Esophagus squamous epithelium (tissue), 4 donors: ENCODE measurements at regions not wholly inside any gene's neighbourhood (a gene's known extent, or its start where the extent isn't known, plus 50 kb on each side); places are given as distances from the start of the nearest gene placed in this dataset.
"Not testable (repeated sequence)": the region's sequence is repeated elsewhere in the genome, so short reads cannot be mapped to it uniquely, and the experiment has no call there.

Source experiments
- CTCF ChIP-seq, 6 experiments: fragments of 450-650 bp in 4 of 6; fragments of 200-600 bp in 2 of 6; sonication (generic) in 2 of 6; IDR thresholded peaks; one replicate each; pipeline ENCODE4 v1.5.1; 2016 to 2019; ENCODE audit warnings: antibody characterized with exemption in 6 of 6, mild to moderate bottlenecking in 4 of 6, moderate library complexity in 4 of 6
- POLR2A ChIP-seq, 4 donors: fragments of 450-650 bp; IDR thresholded peaks; one replicate each; pipeline ENCODE4 v1.6.1; 2017; ENCODE audit warnings: antibody characterized with exemption in 4 of 4, mild to moderate bottlenecking in 4 of 4, moderate library complexity in 3 of 4

DNA sequence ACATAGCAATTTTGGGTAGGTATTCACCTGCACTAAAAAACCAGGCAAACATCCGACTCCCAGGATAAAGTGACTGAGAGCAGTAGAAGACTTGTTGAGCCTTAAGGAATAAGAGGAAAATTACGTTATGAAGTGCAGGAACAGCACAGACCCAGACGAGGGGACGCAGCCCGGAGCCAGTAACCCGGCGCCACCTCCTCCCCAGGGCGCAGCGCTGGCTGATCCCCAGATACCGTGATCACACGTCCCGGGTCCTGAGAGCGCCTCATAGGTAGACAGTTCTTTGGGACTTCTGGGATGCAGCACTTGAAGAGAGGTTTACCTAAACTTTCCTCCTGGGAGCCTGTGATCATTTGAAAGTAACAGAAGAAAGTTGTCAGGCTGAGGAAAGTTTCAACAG lies 1379.7 kb downstream of the CDH12 start:
- not testable (repeated sequence) for TF ChIP-seq CTCF, POLR2A (IDR thresholded peaks at IDR 0.05)
